ENCODE measurements at regions not wholly inside any gene's neighbourhood (a gene's known extent, or its start where the extent isn't known, plus 50 kb on each side); places are given as distances from the start of the nearest gene placed in this dataset.

DNA sequence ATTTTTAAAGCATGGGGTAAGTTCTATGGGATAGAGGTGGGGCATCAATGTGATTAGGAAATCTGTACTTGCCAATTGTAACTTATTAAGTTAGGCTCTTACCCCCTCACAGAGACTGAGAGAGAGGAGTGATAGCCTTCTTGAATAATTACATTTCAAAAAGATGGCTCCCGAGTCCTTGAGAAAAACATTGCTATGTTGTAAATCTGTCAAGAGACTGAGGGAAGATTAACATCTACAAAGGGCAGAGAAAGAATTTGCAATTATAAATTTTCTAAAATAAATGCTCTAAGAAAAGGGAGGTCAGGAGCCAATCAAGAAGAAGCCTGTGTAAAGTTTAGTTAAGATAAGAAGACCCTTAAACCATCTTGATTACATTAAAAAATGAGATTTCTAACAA is 1570.8 kb downstream of the OLFM4 start (continued):
- TF ChIP-seq TAF7 (optimal IDR thresholded peaks at IDR 0.05; ENCODE audit: borderline replicate concordance, low read depth, low read length) (no peak), CEBPB (IDR thresholded peaks at IDR 0.05; ENCODE audit: low read depth, low read length) (no peak), TAF1 (IDR thresholded peaks at IDR 0.05; ENCODE audit: low read depth, low read length) (no peak)

Data from H1 (cell line).